CD4-positive, alpha-beta T cell (primary cell): ENCODE measurements at regions not wholly inside any gene's neighbourhood (a gene's known extent, or its start where the extent isn't known, plus 50 kb on each side); places are given as distances from the start of the nearest gene placed in this dataset.

ENCODE experiments used
- ATAC-seq: fragments of 200-7000 bp; cut with Tn5 transposase; one replicate; pipeline ENCODE4 v1.10.0; 2022; ENCODE audit warnings: mild to moderate bottlenecking; ENCODE audit not compliant: poor library complexity
- CTCF ChIA-PET: fragments of 350-600 bp; sonication (Branson Sonifier 250); formaldehyde crosslinking; loops from one replicate; lab custom pipeline; 2021; ENCODE audit warnings: antibody characterized with exemption, inconsistent platforms; lab: Charles Lee
- POLR2A ChIA-PET: fragments of 350-600 bp; sonication (Branson Sonifier 250); formaldehyde crosslinking; loops from one replicate; lab custom pipeline; 2021; ENCODE audit warnings: antibody characterized with exemption, inconsistent platforms; lab: Charles Lee
- DNase-seq, 14 experiments: peaks; one replicate each; pipeline ENCODE4 v3.0.0-alpha.2; 2013 to 2020; ENCODE audit warnings: mixed read lengths in 2 of 14
- H3K27ac ChIP-seq, 2 donors: one replicate each; pipeline versions ENCODE4 v1.5.1 to v1.7.0; 2013; ENCODE audit warnings: low read length in 2 of 2, low read depth in 1 of 2, mild to moderate bottlenecking in 1 of 2
- H3K27me3 ChIP-seq, 2 experiments: 1 replicate in 1 of 2; 2 replicates in 1 of 2; pipeline versions ENCODE4 v1.6.1 to v1.7.0; 2013; ENCODE audit warnings: low read length in 2 of 2, control low read depth in 1 of 2, mild to moderate bottlenecking in 1 of 2, moderate library complexity in 1 of 2; ENCODE audit not compliant: insufficient read depth in 2 of 2, control insufficient read depth in 1 of 2
- H3K36me3 ChIP-seq: one replicate; pipeline ENCODE4 v1.6.1; 2013; ENCODE audit warnings: low read length, control low read depth; ENCODE audit not compliant: insufficient read depth
- H3K4me1 ChIP-seq: one replicate; pipeline ENCODE4 v1.6.1; 2013; ENCODE audit warnings: low read length, control low read depth; ENCODE audit not compliant: insufficient read depth
- H3K4me3 ChIP-seq: one replicate; pipeline ENCODE4 v1.5.1; 2013; ENCODE audit warnings: mild to moderate bottlenecking, low read length, moderate library complexity
- H3K9me3 ChIP-seq, 2 experiments: 1 replicate in 1 of 2; 2 replicates in 1 of 2; pipeline versions ENCODE4 v1.6.1 to v1.7.0; 2013; ENCODE audit warnings: low read length in 2 of 2, mild to moderate bottlenecking in 2 of 2, control low read depth in 1 of 2, moderate library complexity in 1 of 2; ENCODE audit not compliant: control insufficient read depth in 1 of 2, insufficient read depth in 1 of 2
- H3K27ac Mint-ChIP-seq: one replicate; pipeline ENCODE4 v1.8.0; 2020; ENCODE audit warnings: mixed read lengths
- H3K27me3 Mint-ChIP-seq: one replicate; pipeline ENCODE4 v1.8.0; 2021; ENCODE audit warnings: mixed read lengths
- H3K36me3 Mint-ChIP-seq: one replicate; pipeline ENCODE4 v1.8.0; 2021; ENCODE audit warnings: low read depth, mixed read lengths
- H3K4me1 Mint-ChIP-seq: one replicate; pipeline ENCODE4 v1.8.0; 2021; ENCODE audit warnings: low read depth, mixed read lengths
- H3K4me3 Mint-ChIP-seq: one replicate; pipeline ENCODE4 v1.8.0; 2020; ENCODE audit warnings: mild to moderate bottlenecking, mixed read lengths
- H3K9me3 Mint-ChIP-seq: one replicate; pipeline ENCODE4 v1.8.0; 2020; ENCODE audit warnings: mixed read lengths
- intact Hi-C, 2 experiments: fragments of 100-400 bp; cut with DNase I in 1 of 2; cut with micrococcal nuclease in 1 of 2; formaldehyde crosslinking; loops; one replicate each; pipeline versions ENCODE4 v1.15.1 to v1.9.0; 2023 to 2025; cut with DNase I, micrococcal nuclease
- TF ChIP-seq, protein P1 (sequence below): fragments of 200-600 bp; IDR thresholded peaks from one replicate; pipeline ENCODE4 v1.8.0; 2022; ENCODE audit warnings: antibody characterized with exemption, mild to moderate bottlenecking

DNA sequence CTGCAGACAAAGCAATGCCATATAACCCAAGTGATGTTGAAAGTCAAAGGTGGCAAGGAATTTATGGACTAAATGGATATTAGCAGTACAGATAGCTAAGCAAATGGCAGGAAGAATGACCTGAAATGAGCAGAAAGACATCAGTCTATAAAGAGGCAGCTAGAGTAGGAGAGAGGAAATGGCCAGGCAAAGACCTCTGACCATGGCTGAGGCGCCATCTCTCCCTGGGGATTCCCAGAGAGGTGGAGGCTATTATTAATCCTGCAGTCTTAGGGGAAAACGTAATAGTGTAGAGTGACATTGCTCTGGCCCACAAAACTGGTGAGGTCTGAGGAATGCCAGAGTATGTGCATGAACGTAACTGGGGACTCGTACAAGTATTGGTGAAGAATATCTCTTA is 563.6 kb upstream of the PRMT6 start:
- Mint-ChIP-seq H3K9me3 (peaks cover 5% of the 10 kb centered on the region), H3K27ac (no peak overlapping the region), H3K4me3 (no peak overlapping the region), H3K4me1 (no peaks in the 10 kb centered on the region), H3K27me3 (no peaks in the 10 kb centered on the region), H3K36me3 (no peaks in the 10 kb centered on the region)
- Histone ChIP-seq H3K36me3 (no peaks in the 10 kb centered on the region), H3K27me3 (no peaks in the 10 kb centered on the region), H3K4me3 (no peak overlapping the region), H3K4me1 (no peaks in the 10 kb centered on the region), H3K27ac (no peak overlapping the region), H3K9me3 (no peaks in the 10 kb centered on the region)
- CTCF ChIA-PET: interaction anchor here (0.6 kb wide), 1 partner anchor 84 kb away, joined by 3 read pairs; no protein-coding TSS in a partner anchor
- TF ChIP-seq, protein P1, sequence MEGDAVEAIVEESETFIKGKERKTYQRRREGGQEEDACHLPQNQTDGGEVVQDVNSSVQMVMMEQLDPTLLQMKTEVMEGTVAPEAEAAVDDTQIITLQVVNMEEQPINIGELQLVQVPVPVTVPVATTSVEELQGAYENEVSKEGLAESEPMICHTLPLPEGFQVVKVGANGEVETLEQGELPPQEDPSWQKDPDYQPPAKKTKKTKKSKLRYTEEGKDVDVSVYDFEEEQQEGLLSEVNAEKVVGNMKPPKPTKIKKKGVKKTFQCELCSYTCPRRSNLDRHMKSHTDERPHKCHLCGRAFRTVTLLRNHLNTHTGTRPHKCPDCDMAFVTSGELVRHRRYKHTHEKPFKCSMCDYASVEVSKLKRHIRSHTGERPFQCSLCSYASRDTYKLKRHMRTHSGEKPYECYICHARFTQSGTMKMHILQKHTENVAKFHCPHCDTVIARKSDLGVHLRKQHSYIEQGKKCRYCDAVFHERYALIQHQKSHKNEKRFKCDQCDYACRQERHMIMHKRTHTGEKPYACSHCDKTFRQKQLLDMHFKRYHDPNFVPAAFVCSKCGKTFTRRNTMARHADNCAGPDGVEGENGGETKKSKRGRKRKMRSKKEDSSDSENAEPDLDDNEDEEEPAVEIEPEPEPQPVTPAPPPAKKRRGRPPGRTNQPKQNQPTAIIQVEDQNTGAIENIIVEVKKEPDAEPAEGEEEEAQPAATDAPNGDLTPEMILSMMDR: no peak
- POLR2A ChIA-PET: no interaction called here
- DNase-seq: no peak
- no peak for ATAC-seq
- intact Hi-C loops: loop anchor here in 1 of 2 experiments (1.0 kb wide), 1 partner anchor 11 kb away; no protein-coding TSS in a partner anchor

DNA sequence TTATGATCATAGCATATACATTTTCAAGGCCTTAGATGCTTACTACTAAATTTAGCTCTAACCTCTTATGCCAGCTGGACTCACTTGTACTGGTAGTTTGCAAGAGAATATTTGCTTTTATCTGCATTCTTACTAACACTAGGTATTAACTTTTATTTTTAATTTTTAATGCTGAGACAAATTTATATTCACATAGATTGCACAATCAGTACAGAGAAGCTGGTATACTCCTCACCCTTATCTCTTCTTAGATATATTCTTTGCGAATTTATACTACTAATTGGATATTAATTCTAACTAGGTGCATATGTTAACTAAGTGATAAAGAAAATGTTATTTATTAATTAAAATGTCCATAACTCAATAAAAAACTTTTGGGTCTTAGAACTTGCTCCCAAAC is 561.8 kb upstream of the PRMT6 start:
- TF ChIP-seq, protein P1: no peak

DNA sequence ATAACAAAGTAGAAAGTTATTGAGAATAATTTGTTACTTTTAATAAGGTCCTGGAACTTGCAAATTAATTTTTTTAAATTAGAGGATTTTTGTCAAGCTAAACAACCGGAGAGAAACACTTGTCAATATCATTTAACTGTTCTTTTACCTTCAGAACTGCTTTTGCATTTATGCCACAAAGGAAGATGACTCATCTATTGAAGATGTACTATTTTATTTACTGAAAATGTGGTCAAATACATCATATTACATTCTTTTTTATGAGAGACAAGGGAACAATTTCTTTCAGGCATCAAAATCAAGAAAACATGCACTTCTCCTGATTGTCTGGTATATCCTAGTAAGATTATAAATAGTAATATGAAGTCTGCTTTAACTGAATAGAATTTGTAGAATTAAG is 558.2 kb upstream of the PRMT6 start:
- no peaks in the 10 kb centered on the region for H3K9me3 ChIP-seq
- no peak overlapping the region for H3K4me3 Mint-ChIP-seq
- ChIA-PET POLR2A (no interaction called here), CTCF (no interaction called here)
- H3K4me3 ChIP-seq: no peak overlapping the region
- H3K27me3 ChIP-seq: no peaks in the 10 kb centered on the region
- H3K4me1 Mint-ChIP-seq: no peaks in the 10 kb centered on the region
- intact Hi-C loops: no loop called here
- TF ChIP-seq, protein P1: no peak
- H3K27me3 Mint-ChIP-seq: no peaks in the 10 kb centered on the region
- H3K9me3 Mint-ChIP-seq: peaks cover 6% of the 10 kb centered on the region
- no peak overlapping the region for H3K27ac Mint-ChIP-seq
- H3K27ac ChIP-seq: no peak overlapping the region
- H3K4me1 ChIP-seq: no peaks in the 10 kb centered on the region
- no peaks in the 10 kb centered on the region for H3K36me3 Mint-ChIP-seq
- ATAC-seq (no peak), DNase-seq (no peak)
- no peaks in the 10 kb centered on the region for H3K36me3 ChIP-seq

More for the DNA sequence above, 561.8 kb upstream of the PRMT6 start:
- ATAC-seq (no peak), DNase-seq (no peak)
- Mint-ChIP-seq H3K36me3 (no peaks in the 10 kb centered on the region), H3K4me3 (no peak overlapping the region), H3K4me1 (no peaks in the 10 kb centered on the region), H3K27ac (no peak overlapping the region), H3K9me3 (peaks cover 1% of the 10 kb centered on the region), H3K27me3 (no peaks in the 10 kb centered on the region)
- Histone ChIP-seq H3K27ac (no peak overlapping the region), H3K4me3 (no peak overlapping the region), H3K27me3 (no peaks in the 10 kb centered on the region), H3K9me3 (no peaks in the 10 kb centered on the region), H3K4me1 (no peaks in the 10 kb centered on the region), H3K36me3 (no peaks in the 10 kb centered on the region)
- intact Hi-C loops: no loop called here
- POLR2A ChIA-PET: no interaction called here
- CTCF ChIA-PET: no interaction called here
